ENCODE measurements at regions not wholly inside any gene's neighbourhood (a gene's known extent, or its start where the extent isn't known, plus 50 kb on each side); places are given as distances from the start of the nearest gene placed in this dataset.

GRCh38 chr2:107222466-107222865, 336.5 kb upstream of the ST6GAL2 start:
- CTCF ChIA-PET: no interaction called here
- Histone ChIP-seq H3K79me2 (ENCODE audit: insufficient read depth) (no peaks in the 10 kb centered on the region), H4K20me1 (ENCODE audit: insufficient read depth) (no peaks in the 10 kb centered on the region), H3F3A (replicated peaks; ENCODE audit: insufficient read depth) (no peaks in the 10 kb centered on the region), H3K4me2 (no peak overlapping the region), H3K9me3 (no peaks in the 10 kb centered on the region), H3K9me2 (no peaks in the 10 kb centered on the region), H3K36me3 (replicated peaks in 1 of 2; ENCODE audit: control insufficient read depth in 1 of 2, insufficient read depth in 2 of 2, low read length in 1 of 2) (no peaks in the 10 kb centered on the region), H2AFZ (ENCODE audit: low read depth) (no peak overlapping the region), H3K4me1 (ENCODE audit: control insufficient read depth in 1 of 2, insufficient read depth in 2 of 2, low read depth in 1 of 2, low read length in 1 of 2) (no peaks in the 10 kb centered on the region), H3K27me3 (ENCODE audit: insufficient read depth) (no peaks in the 10 kb centered on the region), H3K27ac (ENCODE audit: low read depth in 2 of 2, low read length in 1 of 2) (no peak overlapping the region), H3K4me3 (ENCODE audit: low read depth in 2 of 2, low read length in 1 of 2) (no peak overlapping the region), H3K9ac (no peak overlapping the region)
- DNase-seq: no peak
- TF ChIP-seq CTCF (IDR thresholded peaks at IDR 0.05) (no peak), NFIC (IDR thresholded peaks at IDR 0.05; ENCODE audit: borderline replicate concordance) (no peak), RXRA (IDR thresholded peaks at IDR 0.05; ENCODE audit: borderline replicate concordance, low read depth) (no peak), RCOR1 (IDR thresholded peaks at IDR 0.05; ENCODE audit: low read length) (no peak), POLR2AphosphoS5 (IDR thresholded peaks at IDR 0.05; ENCODE audit: low read depth, low read length) (no peak), FOSL2 (IDR thresholded peaks at IDR 0.05; ENCODE audit: borderline replicate concordance, low read depth) (no peak), GABPA (IDR thresholded peaks at IDR 0.05; ENCODE audit: low read depth) (no peak)
- POLR2A ChIA-PET: no interaction called here

GRCh38 chr2:107235491-107236254, 349.7 kb upstream of the ST6GAL2 start:
- 39% methylated on average over 5 of the region's 5 CpGs for WGBS (ENCODE audit: low lambda C conversion rate)
- no peaks in the 10 kb centered on the region for H4K20me1 ChIP-seq (ENCODE audit: insufficient read depth)

More at GRCh38 chr2:107235491-107236254, 349.7 kb upstream of the ST6GAL2 start:
- Histone ChIP-seq H3K9me2 (no peaks in the 10 kb centered on the region), H3K9ac (no peak overlapping the region), H2AFZ (ENCODE audit: low read depth) (no peak overlapping the region), H3K9me3 (no peaks in the 10 kb centered on the region), H3K4me1 (ENCODE audit: control insufficient read depth in 1 of 2, insufficient read depth in 2 of 2, low read depth in 1 of 2, low read length in 1 of 2) (no peaks in the 10 kb centered on the region; a peak in 1 of 4 replicates), H3K27me3 (ENCODE audit: insufficient read depth) (no peaks in the 10 kb centered on the region), H3K79me2 (ENCODE audit: insufficient read depth) (no peaks in the 10 kb centered on the region), H3K4me3 (ENCODE audit: low read depth in 2 of 2, low read length in 1 of 2) (no peak overlapping the region), H3K36me3 (replicated peaks in 1 of 2; ENCODE audit: control insufficient read depth in 1 of 2, insufficient read depth in 2 of 2, low read length in 1 of 2) (peaks cover 0 to 5% of the 10 kb centered on the region in 2 experiments), H3K4me2 (no peak overlapping the region), H3K27ac (ENCODE audit: low read depth in 2 of 2, low read length in 1 of 2) (no peak overlapping the region), H3F3A (replicated peaks; ENCODE audit: insufficient read depth) (no peaks in the 10 kb centered on the region)
- ChIA-PET CTCF (no interaction called here), POLR2A (no interaction called here)
- TF ChIP-seq RCOR1 (IDR thresholded peaks at IDR 0.05; ENCODE audit: low read length) (no peak), ELF1 (IDR thresholded peaks at IDR 0.05) (no peak), REST (IDR thresholded peaks at IDR 0.05; ENCODE audit: low read depth, low read length) (no peak), TAF1 (IDR thresholded peaks at IDR 0.05; ENCODE audit: borderline replicate concordance, low read depth, low read length) (no peak)
- DNase-seq: no peak

Data from SK-N-SH (cell line).